NCI-H1105 (cell line): ENCODE measurements at regions not wholly inside any gene's neighbourhood (a gene's known extent, or its start where the extent isn't known, plus 50 kb on each side); places are given as distances from the start of the nearest gene placed in this dataset.

ENCODE experiments used
- DNase-seq: peaks from one replicate; lab custom pipeline; 2025; lab: John Stamatoyannopoulos, UW

DNA sequence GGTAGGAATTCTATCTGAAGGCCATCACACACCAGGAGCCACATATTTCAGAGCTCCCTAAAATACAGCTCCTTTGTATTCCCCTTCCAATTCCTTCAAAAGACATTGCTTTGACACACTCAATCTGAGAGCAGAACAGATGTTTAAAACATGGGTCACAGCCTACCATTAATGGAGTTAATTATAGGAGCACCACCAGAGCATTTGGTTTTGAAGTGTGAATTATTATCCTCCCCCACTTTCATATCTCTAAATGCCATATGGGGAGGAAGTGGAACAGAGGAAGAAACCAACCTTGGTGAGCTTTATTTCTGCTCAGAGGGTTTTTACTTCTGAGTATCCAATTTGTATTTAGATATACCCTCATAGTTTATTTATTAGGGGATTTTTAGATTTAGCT is 50.7 kb upstream of the TNFRSF21 start:
- no peak for DNase-seq

DNA sequence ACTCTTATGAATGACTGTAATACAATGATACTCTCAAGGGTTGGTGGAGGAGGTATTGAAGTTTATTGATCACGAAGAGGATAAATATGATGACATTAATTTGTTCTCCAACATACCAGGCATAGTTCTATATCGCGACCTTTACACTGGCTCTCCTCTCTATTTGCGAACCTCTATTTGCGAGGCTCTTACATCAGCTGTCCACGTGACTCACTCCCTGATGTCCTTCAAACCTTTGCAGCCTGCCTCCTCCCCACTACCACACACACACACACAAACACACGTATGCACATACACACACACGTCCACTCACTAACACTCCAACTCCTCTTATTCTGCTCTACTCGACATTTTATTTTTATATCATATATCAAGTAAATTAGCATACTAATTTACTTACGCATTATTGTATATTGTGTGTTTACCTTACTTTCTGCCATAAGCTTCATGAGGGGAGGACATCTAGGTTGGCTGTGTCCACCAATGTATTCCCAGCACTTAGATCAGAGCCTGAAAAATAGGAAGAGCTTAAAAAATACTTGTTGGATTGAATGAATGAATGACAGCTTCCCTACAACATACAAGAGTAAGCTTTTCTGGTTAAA is 53.3 kb upstream of the TNFRSF21 start:
- DNase-seq = no peak

DNA sequence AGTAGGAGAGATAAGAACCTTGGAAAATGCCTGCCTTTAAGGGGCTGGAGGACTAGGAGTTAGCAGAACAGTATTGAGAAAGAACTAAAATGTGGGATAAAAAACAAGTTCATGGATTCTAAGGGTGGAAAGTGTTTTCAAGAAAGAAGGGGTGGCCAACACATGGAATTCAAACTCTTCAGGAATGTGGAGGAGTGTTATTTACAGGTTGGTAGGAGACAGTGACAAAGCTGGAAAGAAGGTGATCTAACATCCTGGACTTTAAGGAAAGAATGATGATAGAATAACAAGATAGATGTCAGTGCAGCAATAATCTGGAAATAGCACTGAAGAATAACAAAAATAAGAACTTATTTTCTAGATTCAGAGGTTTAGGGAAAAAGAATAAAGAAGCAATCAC is 54.0 kb upstream of the TNFRSF21 start:
- no peak for DNase-seq

DNA sequence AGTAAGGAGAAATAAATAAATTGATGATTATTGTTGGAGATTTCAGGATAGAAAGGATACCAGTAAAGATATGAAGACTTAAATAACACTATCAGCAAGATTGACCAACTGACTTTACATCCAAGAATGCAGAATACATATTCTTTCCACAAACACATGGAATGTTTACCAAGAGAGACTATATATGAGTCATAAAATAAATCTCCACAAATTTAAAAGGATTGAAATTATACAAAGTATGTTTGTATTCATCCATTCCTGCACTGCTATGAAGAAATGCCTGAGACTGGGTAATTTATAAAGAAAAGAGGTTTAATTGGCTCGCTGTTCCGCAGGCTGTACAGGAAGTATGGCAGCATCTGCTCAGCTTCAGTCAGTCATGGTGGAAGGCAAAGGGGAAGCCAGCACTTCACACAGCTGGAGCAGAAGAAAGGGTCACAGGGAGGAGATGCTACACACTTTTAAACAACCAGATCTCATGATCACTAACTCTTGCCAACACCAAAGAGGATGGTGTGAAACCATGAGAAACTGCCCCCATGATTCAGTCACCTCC is 56.7 kb upstream of the TNFRSF21 start:
- no peak for DNase-seq

DNA sequence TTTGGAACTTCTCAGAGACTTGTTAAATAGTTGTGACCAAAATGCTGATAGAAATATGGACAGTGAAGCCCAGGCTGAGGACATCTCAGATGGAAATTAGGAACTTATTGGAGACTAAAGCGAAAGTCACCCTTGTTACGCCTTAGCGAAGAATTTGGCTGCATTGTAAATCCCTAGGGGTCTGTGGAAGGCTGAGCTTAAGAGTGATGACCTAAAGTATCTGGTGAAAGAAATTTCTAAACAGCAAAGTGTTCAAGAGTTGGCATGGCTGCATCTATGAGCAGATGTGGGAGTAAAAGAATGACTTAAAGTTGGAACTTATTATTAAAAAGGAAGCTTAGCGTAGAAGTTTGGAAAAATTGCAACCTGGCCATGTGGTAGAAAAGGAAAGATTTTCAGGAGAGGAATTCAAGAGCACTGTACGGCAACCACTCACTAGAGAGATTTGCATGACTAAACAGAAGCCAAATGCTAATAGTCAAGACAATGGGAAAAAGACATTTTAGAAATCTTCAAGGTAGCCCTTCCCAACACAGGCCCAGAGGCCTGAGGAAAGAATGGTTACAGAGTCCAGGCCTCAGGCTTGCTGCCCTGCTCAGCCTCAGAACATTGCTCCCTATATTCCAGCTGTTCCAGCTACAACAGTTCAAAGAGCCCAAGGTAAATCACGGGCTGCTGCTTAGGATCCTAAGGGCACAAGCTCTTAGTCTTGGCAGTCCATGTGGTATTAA is 61.6 kb upstream of the TNFRSF21 start:
- DNase-seq = no peak

DNA sequence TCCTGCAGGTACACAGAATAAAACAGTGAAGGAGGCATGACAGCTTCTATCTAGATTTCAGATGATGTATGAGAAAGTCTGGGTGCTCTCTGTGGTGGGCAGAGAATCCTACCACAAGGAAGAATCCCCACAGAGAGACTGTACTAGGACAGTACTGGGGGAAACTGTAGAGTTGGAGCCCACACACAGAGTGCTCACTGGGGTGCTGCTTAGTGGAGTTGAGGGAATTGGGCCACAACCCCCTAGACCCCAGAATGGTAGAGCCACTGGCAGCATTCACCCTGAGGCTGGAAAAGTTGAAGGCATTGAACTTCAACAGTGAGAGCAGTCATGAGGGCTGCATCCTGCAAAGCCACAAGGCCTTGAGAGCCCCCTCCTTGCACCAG is 62.2 kb upstream of the TNFRSF21 start:
- DNase-seq = no peak

DNA sequence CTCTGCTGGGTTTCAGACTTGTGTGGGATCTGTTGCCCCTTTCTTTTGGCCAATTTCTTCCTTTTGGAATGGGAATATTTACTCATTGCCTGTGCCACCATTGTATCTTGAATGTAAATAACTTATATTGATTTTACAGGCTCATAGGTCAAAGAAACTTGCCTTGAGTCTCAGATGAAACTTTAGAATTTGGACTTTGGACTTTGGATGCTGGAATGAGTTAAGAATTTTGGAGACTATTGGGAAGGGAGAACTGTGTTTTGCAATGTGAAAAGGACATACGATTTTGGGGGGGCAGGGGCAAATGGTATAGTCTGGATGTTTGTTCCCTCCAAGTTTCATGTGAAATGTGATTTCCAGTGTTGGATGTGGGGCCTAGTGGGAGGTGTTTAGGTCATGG is 62.6 kb upstream of the TNFRSF21 start:
- DNase-seq = no peak

DNA sequence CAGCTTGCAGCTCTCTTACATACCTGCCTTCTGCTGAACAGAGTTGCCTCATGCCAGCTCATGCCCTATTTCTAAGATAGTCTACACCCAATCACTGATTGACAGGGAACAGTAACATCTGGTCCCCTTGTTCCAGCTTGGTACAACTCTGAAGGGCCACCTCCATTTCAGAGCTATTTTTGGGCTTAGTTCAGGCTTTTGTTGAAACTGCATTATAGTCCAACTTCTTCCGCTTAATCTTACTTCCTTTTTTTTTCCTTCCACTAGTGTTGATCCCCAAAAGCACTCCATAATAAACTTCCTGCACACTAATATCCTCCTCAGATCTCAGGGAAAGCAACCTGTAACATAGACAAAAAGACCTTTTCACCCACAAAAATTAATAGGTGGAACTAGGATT is 65.7 kb upstream of the TNFRSF21 start:
- no peak for DNase-seq

DNA sequence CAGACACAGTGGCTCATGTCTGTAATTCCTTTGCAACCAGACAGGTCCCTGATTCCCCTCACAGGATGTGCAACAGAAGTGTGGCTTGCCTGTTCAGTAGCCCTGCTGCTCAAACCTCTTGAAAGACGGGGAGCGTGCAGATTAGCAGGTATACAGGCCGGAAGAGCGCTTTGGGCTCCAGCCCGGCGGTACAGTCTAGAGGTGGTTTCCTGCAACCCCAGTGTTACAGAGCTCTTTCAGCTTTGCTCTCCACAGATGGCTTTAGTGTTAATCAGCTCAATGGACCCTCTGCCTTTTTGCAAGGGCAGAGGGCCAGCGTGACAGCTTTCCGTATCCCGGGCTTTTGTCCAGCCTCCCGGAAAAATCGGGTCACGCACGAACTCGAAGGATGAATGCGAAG is 67.2 kb upstream of the TNFRSF21 start:
- DNase-seq = no peak

DNA sequence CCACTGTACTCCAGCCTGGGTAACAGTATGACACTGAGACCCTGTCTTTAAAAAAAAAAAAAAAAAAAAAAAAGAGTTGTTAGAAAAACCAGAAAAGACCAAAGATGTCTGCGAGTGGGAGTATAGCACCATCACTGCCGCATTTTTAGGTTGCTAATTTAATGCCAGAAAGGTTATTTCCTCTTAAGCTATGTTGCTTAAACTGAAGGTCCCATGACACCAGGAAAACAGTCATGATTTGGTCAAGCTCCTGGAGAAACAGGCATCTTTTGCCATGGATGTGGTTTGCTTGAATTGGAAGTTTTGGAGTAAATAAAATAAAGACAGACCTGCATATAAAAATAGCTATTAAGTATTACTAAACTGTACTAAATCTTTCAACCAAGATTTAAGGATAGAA is 68.3 kb upstream of the TNFRSF21 start:
- no peak for DNase-seq

DNA sequence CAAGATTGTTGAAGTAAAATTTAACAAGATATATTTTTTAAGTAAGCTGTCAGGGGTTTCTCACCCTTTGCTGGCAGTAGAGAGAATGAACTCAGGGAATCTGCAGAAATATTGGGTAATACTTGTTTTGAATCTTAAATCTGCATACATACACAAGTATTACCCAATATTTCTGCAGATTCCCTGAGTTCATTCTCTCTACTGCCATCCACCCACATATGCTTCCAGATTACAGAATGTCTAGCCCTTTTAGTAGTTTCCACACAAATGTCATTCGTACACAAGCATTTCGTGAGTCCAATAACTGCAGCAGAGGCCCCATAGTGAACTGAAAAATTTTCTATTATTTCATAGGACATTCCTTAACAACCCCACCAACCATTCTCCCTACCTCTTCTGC is 69.6 kb upstream of the TNFRSF21 start:
- no peak for DNase-seq

DNA sequence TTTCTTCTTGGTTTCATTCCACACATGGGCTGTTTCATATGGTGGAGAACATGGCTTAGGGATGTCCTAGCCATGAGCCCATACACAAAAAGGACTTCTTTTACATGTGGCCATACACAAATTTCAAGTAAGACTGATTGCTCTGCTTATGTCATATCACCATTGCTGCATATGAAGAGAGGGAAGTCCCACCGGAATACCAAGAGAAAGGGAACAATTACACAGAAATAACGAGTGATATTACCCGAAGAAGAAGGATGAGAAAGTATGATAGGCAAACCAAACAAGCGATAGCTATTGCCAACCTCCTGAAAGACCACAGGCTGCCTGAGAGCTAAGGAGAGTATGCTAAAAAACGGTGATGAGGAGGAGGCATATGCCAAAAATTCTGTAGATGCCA is 70.5 kb upstream of the TNFRSF21 start:
- DNase-seq = no peak

DNA sequence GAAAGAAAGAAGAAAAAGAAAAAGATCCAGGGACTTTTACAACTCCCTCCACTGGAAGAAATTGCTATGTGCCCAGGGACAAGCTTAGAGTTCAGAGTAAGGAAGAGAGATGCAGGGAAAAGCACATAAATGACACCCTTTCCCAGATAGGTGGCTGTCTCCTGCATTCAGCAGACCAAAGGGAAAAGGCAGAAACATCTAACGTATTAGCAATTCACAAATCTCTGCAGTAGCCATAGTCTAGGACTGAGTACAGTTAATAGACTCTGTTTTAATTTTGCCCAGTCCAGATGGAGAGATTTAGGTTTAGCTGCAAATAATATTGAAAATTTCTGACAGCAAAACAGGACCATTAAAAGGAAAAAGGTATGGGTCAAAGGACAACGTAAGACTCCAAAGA is 71.3 kb upstream of the TNFRSF21 start:
- no peak for DNase-seq

DNA sequence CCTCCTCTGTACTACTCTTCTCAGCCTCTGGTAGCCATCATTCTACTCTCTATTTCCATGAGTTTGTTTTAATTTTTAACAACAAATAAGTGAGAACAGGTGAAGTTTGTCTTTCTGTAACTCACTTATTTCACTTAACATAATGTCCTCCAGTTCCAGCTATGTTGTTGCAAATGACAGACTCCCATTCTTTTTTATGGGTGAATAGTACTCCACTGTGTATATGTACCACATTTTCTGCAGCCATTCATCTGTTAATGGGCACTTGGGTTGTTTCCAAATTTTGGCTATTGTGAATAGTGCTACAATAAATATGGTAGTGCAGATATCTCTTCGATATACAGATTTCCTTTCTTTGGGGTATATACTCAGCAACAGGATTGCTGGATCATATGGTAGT is 73.7 kb upstream of the TNFRSF21 start:
- DNase-seq = no peak

DNA sequence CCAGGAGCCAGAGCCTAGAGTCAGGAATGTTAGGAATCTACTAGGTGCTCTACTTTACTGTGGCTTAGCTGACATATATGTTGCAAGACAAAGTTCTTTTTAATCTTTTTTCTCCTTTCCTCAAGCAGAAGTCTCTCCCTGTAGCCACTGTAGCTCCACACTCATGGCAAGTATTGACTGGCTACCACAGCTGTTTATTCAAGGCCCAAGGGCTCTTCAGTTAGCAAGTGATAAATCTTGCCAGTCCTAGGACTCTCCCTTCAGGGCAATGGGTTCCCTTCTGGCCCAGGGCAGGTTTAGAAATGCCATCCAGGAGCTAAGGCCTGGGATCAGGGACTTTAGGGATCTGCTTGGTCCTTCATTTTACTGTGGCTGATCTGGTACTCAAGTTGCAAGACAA is 82.0 kb upstream of the TNFRSF21 start:
- no peak for DNase-seq

DNA sequence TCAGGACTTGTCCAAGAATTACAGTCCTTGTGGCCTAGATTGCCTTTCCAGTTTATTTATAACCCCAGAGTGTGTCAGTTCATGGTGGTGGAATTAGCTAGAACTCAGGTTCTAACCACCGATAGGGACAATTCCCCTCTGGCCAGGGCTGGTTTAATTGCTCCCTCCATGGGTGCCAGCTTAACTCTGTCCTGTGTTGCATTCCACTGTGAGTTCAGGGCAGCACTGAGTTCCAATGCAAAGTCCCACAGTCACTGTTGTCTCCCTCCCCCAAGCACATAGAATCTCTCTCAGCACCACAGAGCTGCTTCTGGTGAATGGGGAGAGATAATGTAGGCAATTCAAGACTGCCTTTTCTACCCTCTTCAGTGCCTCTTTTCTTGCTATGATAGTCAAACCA is 82.5 kb upstream of the TNFRSF21 start:
- no peak for DNase-seq

DNA sequence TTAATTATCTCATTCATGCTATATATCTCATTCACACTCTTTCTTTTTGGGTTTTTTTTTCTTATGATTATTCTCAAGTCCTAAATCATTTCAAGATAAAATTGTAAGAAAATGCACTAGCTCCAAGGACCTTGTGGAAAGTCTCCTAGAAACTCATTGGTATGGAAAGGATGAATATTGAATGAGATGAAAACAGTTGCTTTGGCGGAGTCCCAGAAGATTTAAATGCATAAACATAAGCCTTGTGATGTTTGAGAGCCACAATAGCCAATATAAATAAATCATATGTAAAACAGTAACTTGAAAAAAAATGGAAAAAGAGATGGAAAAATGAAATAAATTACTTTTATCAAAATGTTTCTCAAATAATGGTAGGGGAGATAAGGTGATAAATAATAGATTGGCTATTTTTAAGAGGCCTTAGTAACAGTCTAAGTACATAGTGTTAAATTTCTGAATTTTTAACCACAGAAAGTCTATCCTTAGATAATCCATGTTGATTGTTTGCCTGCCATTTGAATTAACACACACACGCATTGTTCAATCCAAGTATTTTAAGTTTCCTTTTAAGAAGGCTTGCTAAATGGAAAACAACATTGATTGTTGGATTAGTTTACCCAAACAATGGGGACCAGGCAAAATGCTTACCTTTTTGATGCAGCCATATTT is 81.1 kb upstream of the CD2AP start:
- DNase-seq = no peak

DNA sequence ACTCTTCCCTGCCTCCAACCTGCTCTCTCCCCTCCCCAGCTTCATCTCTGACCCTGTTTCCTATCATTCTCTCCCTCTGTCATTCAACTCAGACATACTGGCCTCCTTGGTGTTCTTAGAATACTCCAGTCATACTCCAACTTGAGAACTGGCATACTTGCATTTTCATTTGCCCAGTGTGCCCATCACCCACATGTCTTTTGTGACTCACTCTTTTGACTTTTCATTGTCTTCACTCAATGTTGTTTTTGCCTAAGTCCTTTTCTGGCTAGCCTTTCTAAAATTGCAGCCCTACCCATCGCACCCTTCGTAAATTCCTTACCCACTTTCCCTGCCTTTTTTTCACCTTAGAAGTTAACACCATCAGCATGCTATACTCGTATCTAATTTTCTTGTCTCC is 77.0 kb upstream of the CD2AP start:
- DNase-seq = no peak

DNA sequence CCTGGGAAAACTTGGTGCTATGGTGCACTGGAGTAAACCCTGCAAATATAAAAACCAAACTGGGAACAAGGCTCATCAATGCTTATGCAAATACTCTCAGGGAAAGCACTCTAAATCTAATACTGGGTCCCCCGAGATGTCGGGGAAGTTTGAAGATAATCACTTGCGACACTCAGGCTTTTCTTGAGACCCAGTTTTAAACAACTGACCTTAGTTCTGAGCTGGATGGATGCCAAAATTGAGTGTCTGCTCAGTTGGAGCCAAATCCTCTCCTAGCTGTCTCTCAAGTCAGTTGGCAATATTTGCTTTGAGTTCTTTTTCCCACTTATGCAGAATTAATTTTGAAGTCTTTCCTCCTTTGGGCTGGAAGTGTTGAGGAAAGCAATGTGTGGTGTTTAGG is 75.5 kb upstream of the CD2AP start:
- DNase-seq = no peak

DNA sequence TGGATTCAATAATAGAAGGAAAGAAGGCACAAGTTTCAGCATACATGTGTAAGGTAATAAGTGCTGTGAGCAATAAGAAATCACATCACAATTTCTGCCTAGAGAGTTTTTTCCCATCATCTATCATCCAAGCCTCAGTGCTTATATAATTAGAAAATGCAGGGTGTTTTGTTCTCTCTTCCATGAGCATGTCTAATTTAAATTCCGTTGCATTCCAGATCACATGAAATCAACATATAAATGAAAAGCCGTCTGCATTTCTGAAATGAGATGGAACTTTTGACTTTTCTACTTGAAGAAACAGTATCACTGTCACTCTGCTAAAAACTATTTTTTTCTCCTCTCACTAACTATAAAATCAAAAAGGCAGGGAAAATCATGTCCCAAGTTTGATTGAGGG is 74.5 kb upstream of the CD2AP start:
- no peak for DNase-seq

DNA sequence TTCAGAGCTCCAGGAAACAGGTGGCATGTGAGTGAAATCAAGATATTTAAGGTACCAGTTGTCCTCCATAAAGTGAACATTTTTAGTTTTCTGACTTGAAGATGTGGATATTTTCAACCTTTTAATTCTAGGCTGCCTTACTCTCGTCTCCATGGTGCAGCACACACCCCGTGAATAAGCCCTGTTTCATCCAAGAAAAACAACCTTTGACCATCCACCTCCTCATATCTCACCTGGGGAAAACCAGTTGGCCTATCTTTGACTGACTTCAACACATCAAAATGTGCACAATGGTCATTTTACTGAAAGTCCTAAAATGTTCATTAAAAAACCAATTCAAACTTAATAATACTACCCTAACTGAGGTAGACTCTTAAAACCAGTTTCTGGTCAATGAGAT is 73.8 kb upstream of the CD2AP start:
- no peak for DNase-seq

DNA sequence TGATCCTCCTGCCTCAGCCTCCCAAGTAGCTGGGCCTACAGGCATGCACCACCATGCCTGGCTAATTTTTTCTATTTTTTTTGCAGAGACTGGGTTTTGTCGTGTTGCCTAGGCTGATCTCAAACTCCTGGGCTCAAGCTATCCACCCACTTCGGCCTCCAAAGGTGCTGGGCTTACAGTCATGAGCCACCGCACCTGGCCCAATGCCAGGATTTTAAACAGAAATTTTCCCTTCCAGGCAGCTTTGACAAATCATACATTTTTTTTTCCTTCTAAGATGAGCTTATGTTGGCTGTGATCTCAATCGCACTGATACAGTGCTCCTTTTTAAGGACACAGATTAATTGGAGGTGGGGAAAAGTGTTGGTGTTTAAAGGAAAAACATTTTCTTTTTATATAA is 73.2 kb upstream of the CD2AP start:
- no peak for DNase-seq

DNA sequence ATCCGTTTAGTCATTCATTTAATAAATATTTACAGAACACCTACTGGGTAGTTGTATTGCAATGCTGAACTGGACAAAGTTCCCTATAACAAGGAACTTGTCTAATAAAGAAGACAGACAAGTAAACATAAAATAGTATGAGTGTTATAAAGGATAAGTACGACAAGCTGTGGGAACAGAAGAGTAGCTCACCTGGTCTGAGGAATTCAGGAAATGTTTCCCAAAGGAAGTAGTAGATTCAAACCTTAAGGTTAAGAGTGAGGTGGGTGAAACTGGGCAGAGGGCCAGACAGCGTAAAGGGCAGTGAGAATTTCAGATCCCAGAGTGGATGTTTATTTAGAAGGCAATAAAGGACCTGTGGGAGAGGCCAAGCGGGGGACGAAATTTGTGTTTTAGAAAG is 72.3 kb upstream of the CD2AP start:
- DNase-seq = no peak
